ENCODE measurements at regions not wholly inside any gene's neighbourhood (a gene's known extent, or its start where the extent isn't known, plus 50 kb on each side); places are given as distances from the start of the nearest gene placed in this dataset.
"Not testable (repeated sequence)": the region's sequence is repeated elsewhere in the genome, so short reads cannot be mapped to it uniquely, and the experiment has no call there.

GRCh38 chr3:106072596-106072995 is 203.8 kb upstream of the CBLB start:
- not testable (repeated sequence) for DNase-seq (ENCODE audit: low read depth in 2 of 2)

GRCh38 chr3:106073806-106074205 is 205.0 kb upstream of the CBLB start:
- not testable (repeated sequence) for DNase-seq (ENCODE audit: low read depth in 2 of 2)

GRCh38 chr3:106075731-106076130 is 206.9 kb upstream of the CBLB start:
- not testable (repeated sequence) for DNase-seq (ENCODE audit: low read depth in 2 of 2)

- DNase-seq (ENCODE audit: low read depth in 2 of 2): no peak
Observed at GRCh38 chr3:106078635-106079034, 209.8 kb upstream of the CBLB start.

GRCh38 chr3:106082616-106083015 is 213.8 kb upstream of the CBLB start:
- no peak for DNase-seq (ENCODE audit: low read depth in 2 of 2)

- no peak for DNase-seq (ENCODE audit: low read depth in 2 of 2)
Observed at GRCh38 chr3:106083207-106083606, 214.4 kb upstream of the CBLB start.

GRCh38 chr3:106083854-106084253 is 215.0 kb upstream of the CBLB start:
- no peak for DNase-seq (ENCODE audit: low read depth in 2 of 2)

GRCh38 chr3:106086038-106086437 is 217.2 kb upstream of the CBLB start:
- no peak for DNase-seq (ENCODE audit: low read depth in 2 of 2)

GRCh38 chr3:106086636-106087035 is 217.8 kb upstream of the CBLB start:
- no peak for DNase-seq (ENCODE audit: low read depth in 2 of 2)

GRCh38 chr3:106088304-106088703 is 219.5 kb upstream of the CBLB start:
- DNase-seq (ENCODE audit: low read depth in 2 of 2): no peak

- no peak for DNase-seq (ENCODE audit: low read depth in 2 of 2)
Observed at GRCh38 chr3:106088899-106089298, 220.1 kb upstream of the CBLB start.

- DNase-seq (ENCODE audit: low read depth in 2 of 2): no peak
Observed at GRCh38 chr3:106089806-106090205, 221.0 kb upstream of the CBLB start.

GRCh38 chr3:106092792-106093191 is 224.0 kb upstream of the CBLB start:
- DNase-seq (ENCODE audit: low read depth in 2 of 2): no peak

GRCh38 chr3:106093616-106094015 is 224.8 kb upstream of the CBLB start:
- DNase-seq (ENCODE audit: low read depth in 2 of 2): no peak

- no peak for DNase-seq (ENCODE audit: low read depth in 2 of 2)
Observed at GRCh38 chr3:106097817-106098435, 229.1 kb upstream of the CBLB start.

GRCh38 chr3:106103383-106103782 is 234.6 kb upstream of the CBLB start:
- no peak for DNase-seq (ENCODE audit: low read depth in 2 of 2)

- DNase-seq (ENCODE audit: low read depth in 2 of 2): no peak
Observed at GRCh38 chr3:106104078-106104477, 235.3 kb upstream of the CBLB start.

- no peak for DNase-seq (ENCODE audit: low read depth in 2 of 2)
Observed at GRCh38 chr3:106108925-106109324, 240.1 kb upstream of the CBLB start.

- DNase-seq (ENCODE audit: low read depth in 2 of 2): not testable (repeated sequence)
Observed at GRCh38 chr3:106112561-106112960, 243.7 kb upstream of the CBLB start.

- DNase-seq (ENCODE audit: low read depth in 2 of 2): no peak
Observed at GRCh38 chr3:106113747-106114146, 244.9 kb upstream of the CBLB start.

- DNase-seq (ENCODE audit: low read depth in 2 of 2): no peak
Observed at GRCh38 chr3:106114220-106114619, 245.4 kb upstream of the CBLB start.

- no peak for DNase-seq (ENCODE audit: low read depth in 2 of 2)
Observed at GRCh38 chr3:106114848-106115247, 246.0 kb upstream of the CBLB start.

- no peak for DNase-seq (ENCODE audit: low read depth in 2 of 2)
Observed at GRCh38 chr3:106115557-106115956, 246.7 kb upstream of the CBLB start.

Measured in dermis microvascular lymphatic vessel endothelial cell (primary cell).